HG03565 (cell line): ENCODE measurements at regions not wholly inside any gene's neighbourhood (a gene's known extent, or its start where the extent isn't known, plus 50 kb on each side); places are given as distances from the start of the nearest gene placed in this dataset.

ENCODE experiments used
- ATAC-seq: cut with Tn5 transposase; IDR thresholded peaks from one replicate; pipeline ENCODE4 v1.9.1; 2021; ENCODE audit warnings: mild to moderate bottlenecking, moderate library complexity; ENCODE audit not compliant: unreplicated experiment

DNA sequence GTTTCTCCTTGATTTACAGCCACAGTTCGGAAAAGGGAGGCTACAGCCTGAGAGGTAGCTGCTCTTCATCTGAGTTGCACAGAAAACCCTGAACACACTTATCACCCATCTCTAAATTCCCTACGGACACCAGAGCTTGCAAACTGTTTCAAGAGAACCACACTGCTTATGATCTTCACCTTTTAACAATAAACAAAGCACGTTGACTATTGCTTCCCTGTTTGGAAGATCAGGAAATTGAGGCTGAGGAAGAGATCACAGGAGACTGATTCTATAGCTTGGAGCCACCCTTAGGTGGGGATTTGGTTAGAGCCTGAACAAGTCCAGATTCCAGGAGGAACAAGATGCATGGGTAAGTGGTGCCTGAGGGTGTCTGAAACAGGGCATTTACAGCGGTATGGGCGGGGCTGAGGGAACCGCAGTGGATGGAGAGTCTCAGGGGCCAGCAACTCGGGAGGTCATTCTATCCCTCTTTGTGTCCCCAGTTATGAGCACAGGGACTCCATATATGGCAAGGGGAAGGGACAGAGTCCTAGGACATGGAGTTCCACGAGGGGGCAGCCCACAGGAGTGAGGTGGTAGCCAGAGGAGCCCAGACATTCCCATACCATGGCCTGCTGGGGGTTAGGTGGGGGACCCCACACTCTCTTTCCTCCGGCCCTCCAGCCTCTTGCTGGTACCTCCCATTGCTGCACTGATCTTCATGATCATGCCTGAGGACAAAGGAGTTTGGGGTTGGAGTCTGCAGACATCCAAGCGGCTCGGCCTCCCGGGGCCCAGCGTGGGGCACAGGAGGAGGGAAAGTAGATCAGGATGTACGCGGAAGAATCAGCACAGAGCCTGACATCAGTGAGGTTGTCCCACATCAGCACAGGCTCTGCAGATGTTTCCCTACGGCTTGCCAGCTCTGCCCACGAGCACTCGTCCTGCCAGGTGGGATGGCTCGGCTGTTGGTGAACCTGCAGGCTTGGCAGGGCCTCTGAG lies 162.3 kb upstream of the ZNF536 start:
- ATAC-seq = no peak

DNA sequence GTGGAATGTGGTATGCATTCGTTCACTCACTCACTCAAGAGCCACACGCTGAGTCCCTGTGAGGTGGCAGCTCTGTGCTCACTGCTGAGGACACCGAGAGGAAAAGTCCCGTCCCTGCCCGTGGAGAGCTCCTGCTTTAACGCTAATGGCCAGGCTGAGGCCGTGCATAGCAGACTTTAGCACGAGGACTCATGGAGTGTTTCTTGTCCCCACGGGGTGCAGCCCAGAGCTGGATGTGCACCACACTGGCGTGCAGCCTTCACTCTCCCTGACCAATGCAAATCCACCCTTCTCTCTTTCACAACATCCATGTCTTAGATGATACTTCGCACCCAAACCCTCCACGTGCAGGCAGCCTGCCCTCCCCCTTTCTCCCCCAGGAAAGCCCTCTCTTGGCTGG lies 159.6 kb upstream of the ZNF536 start:
- no peak for ATAC-seq

DNA sequence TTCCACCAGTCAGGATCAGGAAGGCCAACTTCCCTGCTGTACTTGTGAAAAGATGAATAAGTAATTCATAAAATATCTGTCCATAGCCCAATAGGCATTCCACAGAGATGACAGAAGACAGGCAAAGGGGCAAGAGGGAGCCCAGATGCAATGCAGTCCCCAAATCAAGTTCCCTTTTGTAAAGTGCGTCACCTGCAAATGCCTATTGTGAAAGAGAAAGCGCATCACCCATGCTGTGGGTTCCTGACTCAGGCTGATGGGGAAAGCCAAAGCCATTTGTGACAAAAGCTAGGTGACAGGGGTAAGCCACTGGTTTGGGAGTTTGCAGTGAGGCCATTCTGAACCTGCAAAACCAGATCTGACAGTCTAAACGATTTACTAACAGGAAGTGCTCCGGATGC lies 157.5 kb upstream of the ZNF536 start:
- ATAC-seq = peak; percentile 57

DNA sequence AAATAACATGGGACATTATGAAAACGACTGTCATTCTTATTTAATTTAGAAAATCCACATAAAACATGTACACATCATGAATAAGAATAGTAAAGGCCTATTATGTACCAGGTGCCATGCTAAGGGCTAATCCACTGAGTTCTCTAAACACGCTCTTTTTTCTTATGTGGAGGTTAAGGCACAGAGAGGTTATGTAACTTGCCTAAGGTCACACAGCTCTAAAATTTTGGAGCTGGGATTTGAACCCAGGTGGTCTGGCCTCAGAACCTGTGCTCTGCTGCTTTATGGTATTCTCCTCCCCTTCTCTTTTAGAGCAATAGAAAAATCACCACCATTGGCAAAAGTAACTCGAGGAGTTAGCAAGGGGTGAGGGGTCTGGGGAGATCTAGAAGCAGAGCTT lies 156.9 kb upstream of the ZNF536 start:
- no peak for ATAC-seq

DNA sequence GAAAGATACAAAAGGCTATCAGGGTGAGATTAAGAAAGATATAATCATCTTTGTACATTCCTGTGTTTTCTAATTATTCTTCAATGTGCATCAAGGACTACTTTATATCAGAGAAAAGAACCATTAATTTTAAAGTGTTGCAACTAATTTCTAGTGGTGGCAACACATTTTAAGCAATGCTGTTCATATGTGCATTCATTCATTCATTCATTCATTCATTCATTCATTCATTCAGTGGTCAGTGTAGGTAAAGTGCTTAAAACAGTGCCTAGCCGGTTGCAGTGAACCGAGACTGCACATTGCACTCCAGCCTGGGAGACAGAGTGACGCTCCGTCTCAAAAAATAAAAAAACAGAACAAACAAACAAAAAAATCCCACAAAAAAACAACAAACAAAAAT lies 155.7 kb upstream of the ZNF536 start:
- ATAC-seq = no peak

DNA sequence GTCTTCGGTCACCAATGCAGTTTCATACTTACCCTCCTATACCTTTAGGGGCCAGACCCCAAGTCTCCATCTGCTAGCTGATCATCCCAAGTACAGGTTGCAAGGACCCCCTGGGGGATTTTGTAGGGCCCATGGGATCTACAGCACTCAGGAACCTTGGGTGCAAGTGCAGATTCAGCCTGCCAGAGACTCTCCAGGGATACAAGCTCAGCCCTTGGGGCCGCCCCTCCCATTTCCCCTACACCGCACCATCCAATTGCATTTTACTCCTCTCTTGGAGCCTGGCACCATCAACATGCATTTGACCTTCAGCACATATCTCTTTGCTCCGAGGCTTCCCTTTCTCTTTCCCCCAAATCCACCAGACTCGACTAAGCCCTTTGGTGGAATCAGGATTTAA lies 154.7 kb upstream of the ZNF536 start:
- no peak for ATAC-seq

DNA sequence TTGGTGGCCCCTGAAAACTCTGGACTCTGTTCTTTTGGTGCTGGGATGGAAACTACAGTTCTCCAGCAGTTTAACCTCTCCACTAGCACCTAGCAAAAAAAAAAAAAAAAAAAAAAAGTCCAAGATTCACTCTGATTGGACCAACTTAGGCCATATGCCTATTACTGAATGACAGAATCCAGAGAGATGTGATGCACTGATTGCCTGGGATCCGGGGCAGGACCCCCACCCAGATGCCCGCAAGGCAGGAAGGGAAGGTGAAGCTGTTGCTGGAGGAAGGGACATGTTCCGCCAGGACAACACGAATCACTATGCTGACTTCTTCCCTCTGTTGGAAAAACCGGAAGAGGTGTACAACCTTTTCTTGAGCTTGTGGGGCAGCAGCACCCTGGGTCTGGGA lies 152.5 kb upstream of the ZNF536 start:
- no peak for ATAC-seq

DNA sequence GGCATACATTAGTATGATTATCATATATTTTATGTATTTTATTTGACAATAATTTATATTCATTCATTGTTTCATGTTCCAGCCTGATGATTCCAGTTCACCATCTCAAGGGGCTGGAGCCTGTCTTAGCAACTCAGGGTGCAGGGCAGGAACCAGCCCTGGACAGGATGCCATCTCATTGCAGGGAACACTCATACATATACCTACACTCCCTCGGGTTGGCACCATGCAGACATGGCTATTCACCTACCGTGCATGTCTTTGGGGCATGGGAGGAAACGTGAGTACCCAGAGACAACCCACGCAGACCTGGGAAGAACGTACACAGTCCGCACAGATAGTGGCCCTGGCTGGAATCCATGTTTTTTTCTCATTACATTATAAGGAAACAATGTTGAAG lies 151.0 kb upstream of the ZNF536 start:
- ATAC-seq = no peak

DNA sequence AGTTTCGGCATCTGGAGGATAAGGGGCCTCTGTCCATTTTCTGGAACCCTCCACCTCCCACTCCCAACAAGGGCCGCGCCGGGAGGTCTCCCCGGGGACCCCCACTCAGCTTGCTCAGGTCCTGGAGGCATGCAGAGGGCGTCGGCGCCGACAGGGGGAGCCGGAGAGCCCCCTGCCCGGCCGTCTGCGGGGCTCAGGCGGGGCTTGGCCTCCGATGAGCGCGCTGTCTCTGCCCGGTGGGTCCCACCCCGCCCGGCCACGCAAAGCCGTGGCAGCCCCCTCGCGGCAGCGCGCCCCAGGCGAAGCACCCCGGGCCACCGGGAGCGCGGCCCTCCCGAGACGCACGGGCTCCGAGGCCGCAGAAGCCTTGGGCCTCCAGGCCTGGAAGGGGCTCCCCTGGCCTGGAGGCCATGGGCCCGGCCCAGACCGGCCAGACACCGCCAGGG lies 149.7 kb upstream of the ZNF536 start:
- no peak for ATAC-seq

DNA sequence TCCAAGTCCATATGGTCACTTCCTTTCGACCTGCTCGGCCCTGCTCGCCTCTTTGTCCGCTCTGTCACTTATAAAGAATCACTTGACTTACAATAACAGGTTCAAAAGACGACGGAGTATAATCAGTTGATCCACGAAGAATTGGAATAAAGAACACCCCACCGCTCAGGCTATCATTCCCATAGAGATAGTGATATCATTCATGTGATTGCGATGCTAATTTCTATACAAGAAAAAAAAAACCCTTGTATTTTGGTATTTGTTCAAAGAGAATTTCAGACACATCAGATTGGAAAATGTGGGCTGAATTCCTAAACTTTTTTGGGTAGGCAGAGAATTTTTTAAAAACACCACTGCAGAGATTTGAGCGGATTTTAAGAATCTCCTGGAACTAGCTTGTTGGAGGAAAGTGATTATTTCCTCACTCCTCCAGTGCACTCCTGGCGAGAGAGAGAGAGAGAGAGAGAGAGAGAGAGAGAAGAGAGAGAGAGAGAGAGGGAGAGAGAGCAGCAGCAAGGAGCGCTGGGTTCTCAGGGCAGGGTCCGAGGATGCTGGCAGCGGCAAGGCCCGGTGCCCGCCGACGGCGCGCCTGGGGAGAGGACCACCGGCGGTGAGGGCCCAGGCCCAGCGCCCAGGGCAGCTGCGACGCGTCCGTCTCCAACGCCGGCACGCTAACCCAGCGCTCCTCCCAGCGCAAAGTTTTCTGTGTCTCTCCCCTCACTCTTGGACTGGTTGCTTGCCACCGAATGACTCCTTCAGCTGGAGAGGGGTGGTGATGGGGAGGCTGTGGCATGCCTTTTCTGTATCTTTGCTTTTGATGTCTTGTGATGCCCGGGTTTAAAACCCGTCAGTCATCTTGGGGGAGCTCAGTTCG lies 149.0 kb upstream of the ZNF536 start:
- ATAC-seq = no peak

DNA sequence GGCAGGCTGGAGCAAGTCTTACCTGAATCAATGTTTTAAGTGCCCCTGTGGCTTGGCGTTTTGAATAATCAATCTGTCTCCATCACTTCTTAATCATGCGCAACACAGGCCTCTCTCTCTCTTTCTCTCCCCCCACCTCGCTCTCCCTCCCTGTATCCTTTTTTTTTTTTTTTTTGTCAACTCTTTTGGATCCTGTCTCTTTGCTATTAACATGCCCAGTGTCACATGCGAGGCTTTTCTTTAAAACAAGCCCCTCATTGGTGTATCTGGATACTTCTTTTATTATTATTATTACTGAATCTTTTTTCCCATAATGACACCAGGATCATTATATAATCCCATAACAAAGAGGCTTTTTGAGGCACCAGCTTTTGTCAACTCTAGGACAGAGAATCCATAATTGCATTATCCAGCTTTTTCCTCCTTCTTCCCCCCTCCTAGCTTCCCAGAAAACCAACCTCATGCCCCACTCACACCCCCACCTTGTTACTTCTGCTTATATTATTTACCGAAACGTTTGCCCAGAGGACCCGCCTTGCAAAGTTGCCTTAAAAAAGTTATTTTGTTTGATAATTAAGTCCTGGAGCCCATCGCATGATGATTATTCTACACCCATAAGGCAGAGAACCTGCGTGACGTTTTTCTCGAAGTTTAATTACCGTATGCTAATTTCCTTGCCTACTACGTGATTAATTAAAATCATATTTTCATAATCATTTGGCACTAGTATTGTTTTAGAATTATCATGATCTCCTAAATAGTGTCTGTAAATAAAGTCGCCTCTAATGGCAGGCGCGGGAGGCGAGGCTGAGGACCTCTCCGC lies 148.1 kb upstream of the ZNF536 start:
- no peak for ATAC-seq

DNA sequence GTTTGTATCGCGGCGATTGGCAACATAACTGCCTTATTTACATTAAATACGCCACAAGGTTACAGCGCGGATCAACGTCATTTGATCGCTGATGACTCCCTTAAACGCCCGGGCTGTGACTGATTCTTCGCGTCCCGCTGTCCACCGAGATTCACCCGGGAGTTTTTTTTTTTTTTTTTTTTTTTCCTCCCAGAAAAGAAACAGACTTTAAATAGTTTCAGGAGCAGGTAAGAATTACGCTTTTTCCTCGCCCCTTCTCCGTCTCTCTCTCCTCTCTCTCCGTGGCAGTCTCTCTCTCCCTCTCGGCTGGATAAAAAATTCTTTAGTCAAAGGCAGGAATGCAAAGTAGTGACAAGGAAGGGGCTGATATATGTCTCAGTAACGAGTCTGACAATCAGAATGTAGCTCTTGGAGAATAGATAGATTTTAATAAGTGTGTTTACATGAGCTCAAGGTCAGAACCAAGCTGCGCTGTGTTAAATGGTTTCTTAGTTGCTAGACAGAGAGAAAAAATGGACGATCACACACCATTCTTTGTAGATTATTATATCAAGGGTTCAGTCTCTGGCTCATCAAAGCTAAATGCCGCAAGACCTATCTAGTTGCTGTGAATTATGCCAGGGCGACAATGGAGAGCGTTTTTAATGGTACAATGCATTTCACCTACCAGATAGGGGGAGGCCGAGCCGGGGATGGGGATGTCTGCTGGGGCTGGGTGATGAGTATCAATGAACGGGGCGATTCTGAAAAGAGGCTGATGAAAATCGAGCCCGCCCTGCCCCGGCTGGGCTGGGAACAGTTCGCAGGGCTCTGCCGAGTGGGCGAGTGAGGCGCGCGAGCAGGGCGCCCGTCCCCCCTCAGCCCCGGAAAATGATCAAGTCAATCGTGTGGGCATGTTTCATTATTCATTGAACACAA lies 147.2 kb upstream of the ZNF536 start:
- no peak for ATAC-seq

DNA sequence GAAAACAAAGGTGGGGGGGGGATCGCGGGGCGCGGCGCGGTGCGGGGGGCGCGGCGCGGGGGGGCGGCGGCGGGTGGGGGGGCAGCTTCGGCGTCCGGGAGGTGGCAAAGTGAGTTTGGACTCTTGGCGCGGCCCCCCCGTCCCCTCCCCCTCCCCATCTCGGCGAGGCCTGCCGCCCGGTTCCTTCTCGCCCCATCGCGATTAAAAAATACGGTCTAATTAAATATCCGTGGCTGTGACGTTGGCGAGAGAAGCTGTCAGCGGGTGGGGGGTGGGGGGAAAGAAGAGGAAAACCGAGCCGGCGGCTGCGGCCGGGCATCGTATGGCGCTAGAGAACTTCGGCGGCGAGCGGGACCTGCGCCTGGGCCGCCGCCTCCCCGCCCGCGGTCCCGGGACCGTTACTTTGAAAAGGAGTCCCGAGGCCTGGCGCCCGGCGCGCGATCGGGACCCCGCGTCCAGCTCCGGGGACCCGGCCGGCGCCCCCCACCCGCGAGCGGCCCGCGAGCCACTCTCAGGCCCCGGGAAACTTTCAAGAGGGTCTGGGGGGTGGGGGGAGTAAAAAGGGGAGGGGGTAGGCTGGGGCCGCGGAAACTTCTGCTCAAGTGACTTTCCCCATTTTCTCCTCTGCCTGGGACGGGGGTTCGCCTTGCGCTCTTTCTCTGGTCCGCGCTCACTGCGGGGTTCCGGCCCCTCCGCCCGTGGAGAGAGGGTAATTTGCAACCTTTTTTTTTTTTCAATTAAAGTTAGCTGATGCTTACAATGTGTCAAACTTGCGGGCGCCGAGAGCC lies 146.3 kb upstream of the ZNF536 start:
- ATAC-seq = no peak

DNA sequence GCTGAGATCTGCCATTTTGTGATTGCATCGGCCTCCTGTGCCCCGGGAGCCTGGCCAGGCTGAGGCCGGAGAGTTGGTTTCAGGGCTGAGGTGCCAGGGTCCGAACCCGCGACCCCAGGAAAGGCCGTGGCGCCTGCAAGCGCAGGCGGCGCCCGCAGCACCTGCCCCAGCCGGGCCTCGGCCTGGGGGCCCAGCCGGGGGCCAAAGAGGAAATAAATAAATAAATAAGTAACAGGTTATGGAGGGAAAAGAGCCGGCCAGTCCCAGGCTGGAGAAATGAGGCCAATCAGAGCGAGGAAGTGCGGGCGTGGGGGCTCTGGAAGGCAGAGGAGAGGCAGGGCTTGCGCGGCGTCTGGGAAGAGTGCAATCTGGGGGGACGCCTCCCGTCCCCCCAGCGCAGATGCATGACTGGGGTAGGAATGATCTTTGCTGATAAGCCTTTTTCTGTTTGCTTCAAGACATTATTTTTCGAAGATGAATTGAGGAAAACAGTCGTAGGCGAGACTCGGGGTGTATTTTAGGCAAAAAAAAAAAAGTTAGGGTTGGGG lies 145.6 kb upstream of the ZNF536 start:
- no peak for ATAC-seq

DNA sequence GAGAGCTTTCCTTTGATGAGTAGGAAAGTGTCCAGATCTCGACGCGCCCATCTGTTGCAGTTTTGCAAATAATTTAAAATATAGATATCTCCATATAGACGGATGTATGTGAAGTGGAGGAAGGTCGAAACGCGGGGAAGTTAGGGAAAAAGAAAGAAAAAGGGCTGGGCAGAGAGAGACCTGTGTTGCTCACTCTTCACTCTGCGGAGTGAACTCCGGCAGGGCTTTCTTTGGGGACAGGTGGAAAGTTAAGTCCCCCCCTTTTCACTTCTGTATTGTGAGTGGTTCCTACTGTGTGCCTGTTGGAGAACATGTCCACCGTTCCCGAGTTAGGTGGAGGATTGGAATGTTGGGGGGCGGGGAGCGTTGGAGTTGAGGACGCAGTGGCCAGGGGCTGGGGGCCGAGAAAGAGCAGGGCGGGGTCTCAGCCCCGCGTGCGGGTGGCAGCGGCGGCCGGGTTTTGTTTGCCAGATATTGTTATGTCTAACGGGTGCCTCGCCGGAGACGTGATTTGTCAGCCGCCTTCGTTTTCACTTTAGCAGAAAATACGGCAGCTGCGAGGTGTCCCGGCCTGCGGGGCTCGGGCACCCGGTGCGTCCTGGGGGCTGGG lies 145.1 kb upstream of the ZNF536 start:
- no peak for ATAC-seq

DNA sequence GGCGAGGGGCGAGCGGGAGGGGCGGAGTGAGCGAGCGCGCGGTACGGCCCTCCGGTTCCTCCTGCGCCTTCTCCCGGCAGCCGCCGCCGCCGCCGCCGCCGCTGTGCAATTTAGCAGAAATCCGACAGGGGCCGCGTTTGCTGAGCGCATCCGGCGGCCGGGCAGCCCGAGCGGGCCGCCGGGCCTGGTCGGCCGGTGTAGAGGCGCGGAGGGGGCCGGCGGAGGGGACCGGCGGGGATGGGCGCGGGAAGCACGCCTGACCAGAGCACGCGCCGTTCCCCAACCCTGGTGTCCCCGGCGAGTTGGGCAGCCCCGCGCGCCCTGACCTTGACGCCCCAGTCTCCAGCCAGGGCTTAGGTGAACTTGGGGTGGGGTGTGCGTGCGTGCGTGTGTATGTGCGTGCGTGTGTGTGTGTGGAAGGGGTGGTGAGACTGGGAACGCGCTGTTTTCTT lies 144.5 kb upstream of the ZNF536 start:
- ATAC-seq = peak; percentile 78

DNA sequence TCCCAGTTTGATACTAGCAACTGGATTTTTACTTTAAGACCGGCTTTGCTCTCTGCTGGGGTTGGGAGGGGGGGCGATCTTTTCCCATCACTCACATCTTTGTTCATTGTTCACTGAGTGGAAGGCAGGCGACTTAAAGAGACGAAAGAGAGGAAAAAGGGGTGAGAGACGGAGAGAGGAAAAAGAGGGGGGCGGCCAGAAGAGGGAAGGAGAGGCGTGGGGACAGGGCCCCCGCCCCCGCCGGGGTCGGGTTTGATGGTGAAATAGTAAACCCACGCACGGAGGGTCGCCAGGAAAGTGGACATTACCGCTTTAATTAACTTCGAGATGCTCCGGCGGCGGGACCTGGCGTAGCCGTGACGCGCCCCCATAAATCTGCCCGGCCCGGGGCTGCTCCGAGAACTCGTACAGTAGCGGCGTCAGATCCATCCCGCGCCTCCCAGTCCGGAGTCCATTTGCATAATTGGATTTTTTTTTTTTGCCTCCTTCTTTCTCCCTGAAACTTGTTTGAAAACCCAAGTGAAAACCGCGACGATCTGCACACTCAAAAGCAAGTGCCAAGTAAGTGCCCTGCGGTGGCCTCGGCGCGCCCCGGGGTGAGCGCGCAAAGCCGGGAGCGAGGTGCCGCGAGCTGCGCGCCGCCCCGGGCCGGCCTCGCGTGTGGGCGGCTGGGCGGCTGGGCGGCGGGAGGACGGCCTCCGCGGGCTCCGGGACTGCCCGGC lies 143.9 kb upstream of the ZNF536 start:
- no peak for ATAC-seq
